HG02763 (cell line): ENCODE measurements at regions not wholly inside any gene's neighbourhood (a gene's known extent, or its start where the extent isn't known, plus 50 kb on each side); places are given as distances from the start of the nearest gene placed in this dataset.

Experiments used
- ATAC-seq: cut with Tn5 transposase; IDR thresholded peaks from one replicate; pipeline ENCODE4 v1.9.1; 2021; ENCODE audit warnings: mild to moderate bottlenecking, moderate library complexity; ENCODE audit not compliant: unreplicated experiment

GRCh38 chr5:4053136-4053535 lies 457.5 kb downstream of the IRX1 start:
- no peak for ATAC-seq

GRCh38 chr5:4054092-4054491 lies 458.5 kb downstream of the IRX1 start:
- ATAC-seq: no peak

GRCh38 chr5:4058899-4059298 lies 463.3 kb downstream of the IRX1 start:
- no peak for ATAC-seq

GRCh38 chr5:4065472-4066320 lies 470.1 kb downstream of the IRX1 start:
- ATAC-seq: no peak

- no peak for ATAC-seq
Observed at GRCh38 chr5:4068171-4068570, 472.5 kb downstream of the IRX1 start.

GRCh38 chr5:4078544-4078943 lies 482.9 kb downstream of the IRX1 start:
- no peak for ATAC-seq

- no peak for ATAC-seq
Observed at GRCh38 chr5:4079831-4080230, 484.2 kb downstream of the IRX1 start.

- no peak for ATAC-seq
Observed at GRCh38 chr5:4080370-4080769, 484.7 kb downstream of the IRX1 start.

GRCh38 chr5:4081059-4081458 lies 485.4 kb downstream of the IRX1 start:
- ATAC-seq: no peak

GRCh38 chr5:4081466-4081865 lies 485.8 kb downstream of the IRX1 start:
- no peak for ATAC-seq

- ATAC-seq: no peak
Observed at GRCh38 chr5:4082966-4083564, 487.4 kb downstream of the IRX1 start.

- ATAC-seq: no peak
Observed at GRCh38 chr5:4083591-4084337, 488.1 kb downstream of the IRX1 start.

GRCh38 chr5:4086081-4086480 lies 490.4 kb downstream of the IRX1 start:
- ATAC-seq: no peak

GRCh38 chr5:4087110-4087509 lies 491.5 kb downstream of the IRX1 start:
- ATAC-seq: no peak

GRCh38 chr5:4089087-4089486 lies 493.5 kb downstream of the IRX1 start:
- no peak for ATAC-seq

GRCh38 chr5:4093236-4093635 lies 497.6 kb downstream of the IRX1 start:
- no peak for ATAC-seq

GRCh38 chr5:4093970-4094369 lies 498.3 kb downstream of the IRX1 start:
- no peak for ATAC-seq

GRCh38 chr5:4095918-4096630 lies 500.4 kb downstream of the IRX1 start:
- no peak for ATAC-seq

GRCh38 chr5:4097199-4097598 lies 501.6 kb downstream of the IRX1 start:
- ATAC-seq: no peak

- no peak for ATAC-seq
Observed at GRCh38 chr5:4098226-4098625, 502.6 kb downstream of the IRX1 start.

- no peak for ATAC-seq
Observed at GRCh38 chr5:4099386-4099785, 503.8 kb downstream of the IRX1 start.
